Activated CD4-positive, CD25-positive, alpha-beta regulatory T cell treated with anti-CD3 and anti-CD28 coated beads, Interleukin-2, amount 50 U/mL, for 24 hours (primary cell): ENCODE measurements at regions not wholly inside any gene's neighbourhood (a gene's known extent, or its start where the extent isn't known, plus 50 kb on each side); places are given as distances from the start of the nearest gene placed in this dataset.
A peak's percentile ranks its signal among the peaks of the same experiment; 100 is the strongest.
"Not testable (repeated sequence)": the region's sequence is repeated elsewhere in the genome, so short reads cannot be mapped to it uniquely, and the experiment has no call there.

Experiments used
- ATAC-seq, 2 donors: fragments of 150-1000 bp; cut with Tn5 transposase; one replicate each; pipeline ENCODE4 v1.10.0; 2021; ENCODE audit warnings: mild to moderate bottlenecking in 1 of 2, moderate library complexity in 1 of 2

- ATAC-seq = not testable (repeated sequence)
Measured at GRCh38 chr15:84094720-84095119, 140.9 kb upstream of the GOLGA6L4 start.

- not testable (repeated sequence) for ATAC-seq
Measured at GRCh38 chr15:84097053-84097452, 138.5 kb upstream of the GOLGA6L4 start.

- no peak for ATAC-seq
Measured at GRCh38 chr15:84098604-84099003, 137.0 kb upstream of the GOLGA6L4 start.

- ATAC-seq = no peak
Measured at GRCh38 chr15:84099181-84099580, 136.4 kb upstream of the GOLGA6L4 start.

GRCh38 chr15:84103345-84103744, 132.2 kb upstream of the GOLGA6L4 start:
- no peak for ATAC-seq

GRCh38 chr15:84104853-84105252, 130.7 kb upstream of the GOLGA6L4 start:
- ATAC-seq = no peak

- ATAC-seq = no peak
Measured at GRCh38 chr15:84108728-84109127, 126.8 kb upstream of the GOLGA6L4 start.

- no peak for ATAC-seq
Measured at GRCh38 chr15:84111575-84111974, 124.0 kb upstream of the GOLGA6L4 start.

- no peak for ATAC-seq
Measured at GRCh38 chr15:84112025-84112424, 123.5 kb upstream of the GOLGA6L4 start.

- no peak for ATAC-seq
Measured at GRCh38 chr15:84113919-84114318, 121.7 kb upstream of the GOLGA6L4 start.

GRCh38 chr15:84114680-84115079, 120.9 kb upstream of the GOLGA6L4 start:
- not testable (repeated sequence) for ATAC-seq

- not testable (repeated sequence) for ATAC-seq
Measured at GRCh38 chr15:84119351-84119750, 116.2 kb upstream of the GOLGA6L4 start.

- not testable (repeated sequence) for ATAC-seq
Measured at GRCh38 chr15:84120903-84121302, 114.7 kb upstream of the GOLGA6L4 start.

GRCh38 chr15:84128706-84129105, 106.9 kb upstream of the GOLGA6L4 start:
- ATAC-seq = not testable (repeated sequence)

GRCh38 chr15:84130098-84130831, 105.3 kb upstream of the GOLGA6L4 start:
- not testable (repeated sequence) for ATAC-seq

- not testable (repeated sequence) for ATAC-seq
Measured at GRCh38 chr15:84135931-84136456, 99.6 kb upstream of the GOLGA6L4 start.

- ATAC-seq = peak; percentile 94
Measured at GRCh38 chr15:84142888-84143337, 92.7 kb upstream of the GOLGA6L4 start.

GRCh38 chr15:84143753-84144314, 91.7 kb upstream of the GOLGA6L4 start:
- no peak for ATAC-seq

- not testable (repeated sequence) for ATAC-seq
Measured at GRCh38 chr15:84144946-84145345, 90.6 kb upstream of the GOLGA6L4 start.

- ATAC-seq = not testable (repeated sequence)
Measured at GRCh38 chr15:84146299-84146698, 89.3 kb upstream of the GOLGA6L4 start.

- not testable (repeated sequence) for ATAC-seq
Measured at GRCh38 chr15:84147307-84147706, 88.3 kb upstream of the GOLGA6L4 start.

GRCh38 chr15:84151205-84151931, 84.2 kb upstream of the GOLGA6L4 start:
- ATAC-seq = no peak

- ATAC-seq = not testable (repeated sequence)
Measured at GRCh38 chr15:84152381-84152979, 83.1 kb upstream of the GOLGA6L4 start.
